Occipital lobe (tissue), 1 donor: ENCODE measurements at regions not wholly inside any gene's neighbourhood (a gene's known extent, or its start where the extent isn't known, plus 50 kb on each side); places are given as distances from the start of the nearest gene placed in this dataset.

Source experiments
- DNase-seq: peaks from one replicate; lab custom pipeline; 2025; lab: John Stamatoyannopoulos, UW

DNA sequence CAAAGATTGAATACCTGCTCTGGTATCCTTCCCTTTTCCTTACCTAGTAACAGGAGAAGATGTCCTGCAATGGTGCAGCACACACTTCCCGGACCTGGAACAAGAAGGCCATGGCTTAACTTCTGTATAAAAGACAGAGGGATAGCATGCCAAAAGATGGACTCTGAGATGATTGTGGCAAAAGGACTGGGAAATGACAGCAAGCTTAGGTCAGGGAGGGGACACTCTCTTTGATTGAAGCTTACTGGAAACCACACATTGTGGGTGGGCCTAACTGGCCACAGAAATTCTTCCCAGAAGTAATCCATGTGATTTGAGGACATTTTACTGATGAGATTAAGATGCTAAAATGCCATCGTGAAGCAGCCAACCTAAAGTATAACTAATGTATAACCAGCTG, 71.0 kb upstream of the OTUD4 start:
- no peak for DNase-seq

DNA sequence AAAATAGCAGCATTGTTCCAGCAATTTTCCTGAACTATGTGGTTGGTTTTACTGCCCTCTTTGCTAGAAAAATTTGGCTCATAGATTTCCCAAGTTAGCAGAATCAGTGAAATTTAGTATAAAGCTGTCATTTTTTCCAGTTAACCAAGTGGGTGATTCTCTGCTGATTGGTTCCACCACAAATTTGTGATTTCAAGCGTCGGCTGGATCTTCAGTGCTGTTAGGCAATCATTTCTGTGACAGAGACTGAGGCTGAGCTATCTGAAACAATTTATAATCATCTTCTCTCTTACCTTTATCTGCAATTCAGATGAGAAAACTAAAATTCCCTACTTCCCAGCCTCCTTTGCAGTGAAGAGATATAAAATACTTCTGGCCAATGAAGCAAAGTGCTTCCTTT, 68.6 kb upstream of the OTUD4 start:
- no peak for DNase-seq

DNA sequence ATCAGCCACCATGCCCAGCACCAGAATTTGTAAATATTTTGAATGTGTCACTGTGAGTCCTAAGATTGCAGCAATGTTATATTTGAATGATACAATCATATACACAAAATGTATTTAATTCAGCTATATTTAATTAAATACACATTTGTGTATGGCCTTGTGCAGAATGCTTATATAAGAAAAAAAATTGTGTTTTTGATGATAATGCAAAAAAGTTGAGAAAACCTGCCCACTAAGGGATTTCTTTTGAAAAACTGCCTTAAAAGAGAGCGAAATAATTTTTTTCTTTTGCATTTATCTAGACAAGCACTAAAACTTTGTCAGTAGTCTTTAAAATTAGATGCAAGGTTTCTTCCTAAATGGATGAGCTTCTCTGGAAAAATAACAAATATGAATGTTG, 68.1 kb upstream of the OTUD4 start:
- DNase-seq: no peak

DNA sequence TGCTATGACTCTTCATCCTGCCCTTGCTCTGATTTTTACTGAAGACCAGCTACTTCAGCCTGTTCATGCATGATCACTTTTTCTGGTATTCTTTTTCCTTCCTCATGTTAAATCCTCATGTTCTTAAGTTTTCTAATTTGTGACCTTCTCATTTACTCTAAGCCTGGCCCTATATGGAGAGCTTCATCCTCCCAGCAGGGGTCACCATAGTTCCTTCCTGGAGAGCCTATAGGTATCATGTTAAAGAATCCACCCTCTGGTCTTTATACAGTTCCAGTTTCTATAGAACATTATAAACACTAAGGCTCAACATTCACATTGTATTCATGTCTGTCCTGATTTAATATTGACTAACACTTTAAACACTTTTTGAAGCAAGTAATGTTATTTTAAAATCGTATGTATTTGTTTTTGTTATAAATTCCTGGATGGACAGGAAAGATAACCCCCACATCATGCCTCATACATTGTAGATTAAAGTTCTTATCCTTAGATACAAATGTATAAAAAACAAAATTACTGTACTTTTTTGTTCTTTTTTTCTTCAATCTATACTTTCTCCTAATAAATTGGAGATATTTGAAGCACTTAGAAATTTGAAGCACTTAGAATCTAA, 53.8 kb upstream of the OTUD4 start:
- DNase-seq: peak; percentile 14

DNA sequence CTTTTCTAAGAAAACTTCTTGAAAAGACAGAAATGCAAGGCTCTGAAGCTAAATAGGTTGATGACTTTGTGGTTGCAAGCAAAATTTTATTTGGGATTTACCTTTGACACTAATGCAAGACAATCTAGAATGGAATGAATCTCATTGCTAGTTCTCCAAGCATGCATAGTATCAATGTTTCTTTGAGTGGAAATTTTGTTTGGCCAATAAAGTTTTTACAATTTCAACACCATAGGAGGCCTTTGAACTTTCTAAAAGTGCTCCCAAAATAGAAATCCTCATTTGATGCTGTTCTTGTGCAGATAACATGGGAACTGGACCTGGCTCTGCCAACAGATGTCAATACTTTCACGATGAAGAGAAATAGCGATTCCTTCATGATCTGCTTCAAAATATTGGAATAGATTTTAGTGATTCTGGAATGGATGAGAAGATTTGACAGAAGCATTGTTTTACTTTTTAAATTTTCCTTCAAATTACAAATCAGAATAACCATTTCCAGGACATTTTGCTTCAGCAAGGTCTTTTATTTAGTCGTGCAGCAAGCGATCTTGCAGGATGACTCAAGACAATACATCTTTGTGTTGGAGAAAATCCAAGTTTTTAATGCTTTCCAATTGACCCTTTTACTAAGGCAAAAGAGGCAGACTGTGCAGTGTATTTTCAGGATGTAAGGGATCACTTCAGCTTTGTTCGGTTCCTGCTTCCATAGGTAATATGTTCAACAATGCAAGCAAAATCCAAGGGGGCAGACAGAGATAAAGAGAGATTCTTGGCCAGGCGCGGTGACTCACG, 51.7 kb upstream of the OTUD4 start:
- no peak for DNase-seq

DNA sequence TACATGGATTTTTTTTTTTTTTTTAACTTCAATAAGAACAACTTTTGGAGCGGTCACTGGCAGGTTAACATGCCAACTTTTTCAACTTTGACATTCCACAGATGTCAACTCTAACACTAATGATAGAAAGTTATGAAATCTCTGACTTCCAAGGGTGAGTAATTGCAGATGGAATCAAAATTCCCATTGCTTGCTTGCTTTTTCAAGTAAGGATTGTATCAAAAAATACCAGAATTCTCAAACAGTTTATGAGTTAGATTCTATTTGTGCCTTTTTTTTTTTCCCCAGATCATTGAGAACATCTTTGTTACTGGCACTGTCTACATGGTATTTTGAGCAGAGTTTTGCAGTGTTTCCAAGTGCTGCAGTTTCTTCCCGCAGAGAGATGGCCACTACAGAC, 50.3 kb upstream of the OTUD4 start:
- DNase-seq: no peak
